HG03280 (cell line): ENCODE measurements at regions not wholly inside any gene's neighbourhood (a gene's known extent, or its start where the extent isn't known, plus 50 kb on each side); places are given as distances from the start of the nearest gene placed in this dataset.
"Not testable (repeated sequence)": the region's sequence is repeated elsewhere in the genome, so short reads cannot be mapped to it uniquely, and the experiment has no call there.

ENCODE experiments used
- ATAC-seq: cut with Tn5 transposase; IDR thresholded peaks from one replicate; pipeline ENCODE4 v1.9.1; 2021; ENCODE audit warnings: mild to moderate bottlenecking, moderate library complexity; ENCODE audit not compliant: unreplicated experiment

DNA sequence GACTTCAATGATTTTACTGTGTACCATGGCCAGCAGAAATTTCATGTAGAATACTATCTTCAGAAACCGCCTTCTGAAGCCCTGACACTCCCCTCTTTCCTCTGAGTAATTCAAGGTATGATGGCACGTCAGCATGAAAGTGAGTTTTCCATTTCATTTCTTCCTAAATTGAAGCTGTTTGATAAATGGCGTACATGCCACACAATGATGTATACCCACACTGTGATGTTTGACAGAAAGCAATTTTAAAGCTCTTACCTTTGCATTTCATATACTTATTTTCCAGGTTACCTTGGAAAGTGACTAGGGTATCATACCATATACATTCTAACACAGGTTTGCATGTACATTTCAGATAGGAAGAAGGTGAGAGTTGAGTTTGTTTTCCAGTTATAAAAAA is 147.9 kb upstream of the LRRC3B start:
- ATAC-seq, result no peak

GRCh38 chr3:26480377-26480776 is 142.2 kb upstream of the LRRC3B start:
- no peak for ATAC-seq

DNA sequence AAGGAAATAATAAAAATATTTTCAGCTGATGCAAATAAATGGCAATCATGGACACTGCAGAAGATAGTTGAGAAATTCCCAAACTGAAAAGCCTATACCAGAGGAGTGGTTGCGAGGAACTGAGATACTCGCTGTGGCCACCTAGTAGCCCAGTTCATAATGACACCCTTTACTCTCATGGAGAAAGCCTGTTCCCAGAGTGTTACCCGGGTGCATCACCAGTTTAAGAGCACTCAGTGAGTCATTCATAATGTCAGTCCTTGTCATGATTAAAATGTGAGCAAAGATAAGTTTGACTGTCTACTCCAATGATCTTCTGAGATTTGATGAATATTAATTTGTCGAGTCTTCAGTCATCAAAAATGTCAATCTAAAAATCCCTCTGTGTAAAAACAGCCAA is 138.4 kb upstream of the LRRC3B start:
- no peak for ATAC-seq

DNA sequence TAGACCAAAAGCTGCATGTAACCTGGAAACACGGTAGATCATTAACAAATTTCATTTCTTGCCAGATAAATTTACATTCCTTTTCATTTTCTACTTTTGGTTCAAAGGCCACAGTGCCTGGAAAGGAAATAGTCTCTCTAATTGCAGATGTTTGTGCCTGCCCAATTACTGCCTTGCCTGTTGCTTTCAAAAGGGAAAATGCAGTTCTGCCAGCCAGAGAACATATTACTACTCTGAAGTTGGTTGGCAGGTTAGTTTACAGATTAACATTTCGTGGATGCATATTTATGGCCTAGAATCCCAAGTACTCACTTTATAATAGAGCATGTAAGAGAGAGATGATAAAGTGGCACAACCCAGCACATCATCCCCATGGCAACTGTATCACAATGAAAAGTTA is 124.3 kb upstream of the LRRC3B start:
- no peak for ATAC-seq

DNA sequence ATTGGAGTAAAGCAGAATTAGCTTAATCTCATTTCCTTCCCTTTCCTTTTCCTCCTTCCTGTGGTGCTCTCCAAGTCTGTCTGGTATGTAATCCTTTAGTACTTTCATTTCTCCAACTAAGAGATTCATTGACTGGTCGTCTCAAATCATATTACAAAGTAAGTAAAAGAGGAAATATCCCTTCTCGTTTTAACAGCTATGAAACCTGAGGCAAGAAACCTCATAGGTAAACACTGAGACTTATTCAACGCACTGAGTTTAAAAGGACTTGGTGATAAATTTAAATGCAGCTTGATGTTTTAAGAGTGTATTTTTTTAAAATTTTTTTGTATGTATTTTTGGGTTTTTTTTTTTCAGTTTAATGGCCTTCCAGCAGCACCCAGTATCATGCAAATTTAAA is 117.2 kb upstream of the LRRC3B start:
- ATAC-seq, result no peak

GRCh38 chr3:26514445-26515029 is 108.0 kb upstream of the LRRC3B start:
- ATAC-seq, result not testable (repeated sequence)

GRCh38 chr3:26515351-26515750 is 107.2 kb upstream of the LRRC3B start:
- ATAC-seq, result no peak

DNA sequence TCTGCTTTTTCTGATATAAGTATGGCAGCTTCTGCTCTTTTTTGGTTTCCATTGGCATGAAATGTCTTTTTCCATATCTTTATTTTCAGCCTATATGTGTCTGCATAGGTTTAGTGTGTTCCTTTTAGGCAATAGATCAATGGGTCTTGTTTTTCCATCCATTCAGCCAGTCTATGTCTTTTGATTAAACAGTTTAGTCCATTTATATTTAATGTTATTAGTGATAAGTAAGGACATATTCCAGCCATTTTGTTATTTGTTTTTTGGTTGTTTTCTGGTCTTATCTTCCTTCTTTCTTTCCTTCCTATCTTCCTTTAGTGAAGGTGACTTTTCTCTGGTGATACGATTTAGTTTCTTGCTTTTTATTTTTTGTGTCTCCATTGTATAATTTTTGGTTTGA is 101.3 kb upstream of the LRRC3B start:
- no peak for ATAC-seq

GRCh38 chr3:26522919-26523318 is 99.7 kb upstream of the LRRC3B start:
- no peak for ATAC-seq

- ATAC-seq, result no peak
Observed at GRCh38 chr3:26525013-26525412, 97.6 kb upstream of the LRRC3B start.

- no peak for ATAC-seq
Observed at GRCh38 chr3:26535151-26535550, 87.4 kb upstream of the LRRC3B start.

GRCh38 chr3:26536955-26537354 is 85.6 kb upstream of the LRRC3B start:
- ATAC-seq, result no peak

GRCh38 chr3:26550413-26550812 is 72.2 kb upstream of the LRRC3B start:
- no peak for ATAC-seq

GRCh38 chr3:26556637-26557036 is 65.9 kb upstream of the LRRC3B start:
- ATAC-seq, result no peak

DNA sequence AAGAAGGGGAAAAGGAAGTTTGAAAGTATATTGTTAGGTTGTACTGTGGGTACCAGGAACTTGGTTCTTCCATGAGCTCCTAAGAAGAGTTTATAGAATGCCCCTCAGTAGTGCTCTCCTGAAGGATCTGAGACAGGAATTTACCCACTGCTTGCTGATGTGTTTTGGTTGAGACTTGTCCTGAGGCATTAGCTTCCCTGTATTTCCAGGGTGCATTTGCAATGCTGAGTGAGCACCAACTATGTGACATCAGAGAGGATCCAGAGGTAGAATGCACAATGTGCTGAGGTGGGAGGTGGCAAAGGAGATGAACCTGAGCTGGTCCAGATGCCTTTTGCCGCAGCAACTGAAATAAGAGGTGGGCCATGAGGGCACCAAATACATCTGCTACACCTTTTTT is 64.3 kb upstream of the LRRC3B start:
- no peak for ATAC-seq

DNA sequence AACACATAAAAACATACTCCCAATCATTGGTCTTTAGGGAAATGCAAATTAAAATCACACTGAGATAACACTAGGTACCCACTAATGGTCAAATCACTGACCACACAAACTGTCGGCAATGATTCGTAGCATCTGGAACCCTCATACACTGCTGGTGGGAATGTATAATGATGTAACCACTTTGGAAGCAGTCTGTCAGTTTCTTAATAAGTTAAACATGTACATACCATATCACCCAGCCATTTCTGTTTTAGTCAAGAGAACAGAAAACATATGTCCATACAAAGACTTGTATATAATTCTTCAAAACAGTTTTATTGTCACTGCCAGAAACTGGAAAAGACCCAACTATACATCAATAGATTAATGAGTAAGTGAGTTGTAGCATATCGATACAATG is 63.3 kb upstream of the LRRC3B start:
- no peak for ATAC-seq

DNA sequence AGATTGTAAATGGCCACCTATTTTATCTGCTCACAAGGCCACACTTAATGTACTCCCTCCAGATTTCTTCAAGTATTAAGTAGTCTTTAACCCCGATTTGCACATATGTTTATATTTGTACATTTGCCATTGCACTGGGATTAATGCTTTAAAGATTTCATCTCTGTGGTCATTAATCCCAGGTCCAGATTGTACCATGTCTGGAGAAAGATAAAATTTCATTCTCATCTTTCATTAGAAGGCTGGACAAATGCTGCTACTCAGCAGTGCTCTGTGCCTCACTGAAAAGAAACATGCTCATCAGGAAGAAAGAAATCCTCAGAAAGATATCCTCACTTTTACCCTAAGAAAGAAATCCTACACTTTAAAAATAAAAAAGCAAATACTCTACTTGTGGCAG is 62.5 kb upstream of the LRRC3B start:
- ATAC-seq, result no peak

- no peak for ATAC-seq
Observed at GRCh38 chr3:26562021-26562768, 60.4 kb upstream of the LRRC3B start.
